ENCODE measurements at regions not wholly inside any gene's neighbourhood (a gene's known extent, or its start where the extent isn't known, plus 50 kb on each side); places are given as distances from the start of the nearest gene placed in this dataset.

DNA sequence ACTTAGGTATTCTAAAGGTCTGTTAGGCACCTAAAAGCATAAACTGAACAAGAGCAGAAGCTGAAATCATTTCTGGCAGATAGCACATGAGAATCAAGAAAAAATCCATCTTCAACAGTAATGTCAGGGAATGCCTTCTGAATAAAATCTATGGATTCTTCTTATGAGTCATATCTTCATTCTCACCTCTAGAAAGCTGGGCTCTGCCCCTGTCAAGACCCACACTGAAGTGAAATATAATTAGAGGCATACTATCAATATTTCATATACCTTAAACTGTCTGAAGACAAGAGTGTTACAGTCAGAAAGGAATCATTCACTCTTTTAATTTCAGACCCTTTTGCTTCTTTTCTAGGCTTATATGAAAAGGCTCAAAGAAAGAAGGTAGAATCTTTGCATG is 485.8 kb upstream of the PTCHD4 start:
- TF ChIP-seq ZNF274 (IDR thresholded peaks at IDR 0.05; ENCODE audit: low read depth, low read length) (no peak), SUZ12 (IDR thresholded peaks at IDR 0.05; ENCODE audit: extremely low read depth, insufficient read depth, insufficient read length) (no peak)

All from NT2/D1 (cell line).